Activated CD8-positive, alpha-beta memory T cell treated with anti-CD3 and anti-CD28 coated beads, Interleukin-2, amount 50 U/mL, for 4 hours (primary cell): ENCODE measurements at regions not wholly inside any gene's neighbourhood (a gene's known extent, or its start where the extent isn't known, plus 50 kb on each side); places are given as distances from the start of the nearest gene placed in this dataset.
"Not testable (repeated sequence)": the region's sequence is repeated elsewhere in the genome, so short reads cannot be mapped to it uniquely, and the experiment has no call there.

Source experiments
- DNase-seq: peaks from one replicate; pipeline ENCODE4 v3.0.0-alpha.2; 2020

DNA sequence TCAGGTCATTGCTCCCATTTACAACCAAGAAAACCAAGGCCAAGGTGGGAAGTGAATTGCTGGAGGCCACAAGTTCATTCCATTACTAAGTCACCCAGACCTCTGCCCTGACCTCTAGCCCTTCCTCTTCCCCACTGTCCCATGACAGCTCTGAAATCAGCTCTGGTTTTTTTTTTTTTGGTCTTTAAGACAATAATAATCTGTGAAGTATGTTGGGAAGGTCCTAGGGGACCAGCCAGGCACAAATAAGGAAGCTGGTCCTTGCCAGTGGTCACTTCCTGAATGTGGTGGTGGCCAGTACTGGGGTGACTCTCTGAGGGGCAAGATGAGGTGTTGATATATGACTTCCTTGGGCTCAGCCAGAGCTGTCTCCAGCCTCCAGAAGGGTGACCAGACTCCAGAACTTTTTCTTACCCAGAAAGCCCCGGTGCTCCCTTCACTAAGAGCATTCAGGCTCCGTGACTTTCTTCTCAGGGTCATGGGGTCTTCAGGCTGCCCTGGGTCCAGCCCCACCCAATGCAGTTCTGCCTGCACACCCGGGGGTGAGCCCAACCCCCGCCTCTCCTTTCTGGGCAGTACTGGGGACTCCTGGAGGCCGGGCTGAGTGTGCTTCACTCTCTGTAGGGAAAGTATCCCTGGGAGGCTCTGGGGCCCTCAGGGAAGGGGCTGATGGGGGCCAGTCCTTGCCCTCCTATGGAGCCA is 159.6 kb downstream of the PTPRU start:
- DNase-seq, result no peak

DNA sequence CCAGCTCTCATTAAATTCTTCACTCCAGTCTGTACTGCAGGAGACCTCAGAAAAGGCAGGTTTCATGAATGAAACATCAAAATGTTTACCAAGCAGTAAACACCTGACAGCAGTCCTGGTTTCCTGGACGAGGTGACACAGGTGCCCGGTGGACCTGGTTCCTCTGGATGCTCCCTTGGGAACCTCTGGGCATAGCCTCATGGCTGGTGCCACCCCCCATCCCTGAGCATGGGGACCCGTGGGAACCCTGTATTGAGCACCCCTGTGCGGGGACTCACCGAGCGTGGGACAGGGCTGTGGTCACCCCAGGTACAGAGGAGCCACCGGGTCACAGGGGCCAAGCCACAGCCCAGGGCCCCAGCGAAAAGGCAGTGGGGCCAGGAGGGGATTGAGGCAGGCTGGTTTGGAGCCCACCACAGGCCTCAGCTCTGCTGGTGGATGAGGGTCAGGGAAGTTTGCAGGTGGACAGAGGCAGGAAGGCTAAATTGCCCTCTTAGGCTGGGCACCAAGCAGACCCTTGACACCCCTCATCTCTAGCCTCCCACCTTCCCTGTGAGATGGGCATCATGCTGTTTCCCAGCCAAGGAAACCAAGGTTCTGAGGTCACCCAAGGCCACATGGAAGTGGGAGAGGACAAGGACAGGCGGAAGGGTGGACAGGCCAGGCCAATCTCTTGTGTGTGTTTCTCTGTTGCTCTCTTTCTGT is 158.4 kb downstream of the PTPRU start:
- no peak for DNase-seq

DNA sequence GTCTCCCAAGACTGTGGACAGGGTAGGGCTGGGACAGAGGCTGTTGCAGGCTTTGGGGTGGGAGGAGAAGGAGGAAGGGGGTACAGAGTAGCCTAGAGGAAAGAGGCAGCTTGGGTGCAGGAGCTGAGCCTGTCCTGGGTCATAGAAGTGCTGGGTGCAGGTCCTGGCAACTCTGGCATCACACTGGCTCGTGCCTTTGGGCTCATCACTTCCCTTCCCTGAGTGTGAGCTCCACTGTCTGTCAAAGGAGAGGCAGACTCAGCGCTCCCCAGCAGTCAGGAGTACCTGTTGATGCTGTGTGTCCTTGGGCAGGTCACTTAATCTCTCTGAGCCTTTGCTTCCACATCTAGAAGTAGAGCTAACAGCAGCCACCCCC is 157.1 kb downstream of the PTPRU start:
- DNase-seq, result no peak

DNA sequence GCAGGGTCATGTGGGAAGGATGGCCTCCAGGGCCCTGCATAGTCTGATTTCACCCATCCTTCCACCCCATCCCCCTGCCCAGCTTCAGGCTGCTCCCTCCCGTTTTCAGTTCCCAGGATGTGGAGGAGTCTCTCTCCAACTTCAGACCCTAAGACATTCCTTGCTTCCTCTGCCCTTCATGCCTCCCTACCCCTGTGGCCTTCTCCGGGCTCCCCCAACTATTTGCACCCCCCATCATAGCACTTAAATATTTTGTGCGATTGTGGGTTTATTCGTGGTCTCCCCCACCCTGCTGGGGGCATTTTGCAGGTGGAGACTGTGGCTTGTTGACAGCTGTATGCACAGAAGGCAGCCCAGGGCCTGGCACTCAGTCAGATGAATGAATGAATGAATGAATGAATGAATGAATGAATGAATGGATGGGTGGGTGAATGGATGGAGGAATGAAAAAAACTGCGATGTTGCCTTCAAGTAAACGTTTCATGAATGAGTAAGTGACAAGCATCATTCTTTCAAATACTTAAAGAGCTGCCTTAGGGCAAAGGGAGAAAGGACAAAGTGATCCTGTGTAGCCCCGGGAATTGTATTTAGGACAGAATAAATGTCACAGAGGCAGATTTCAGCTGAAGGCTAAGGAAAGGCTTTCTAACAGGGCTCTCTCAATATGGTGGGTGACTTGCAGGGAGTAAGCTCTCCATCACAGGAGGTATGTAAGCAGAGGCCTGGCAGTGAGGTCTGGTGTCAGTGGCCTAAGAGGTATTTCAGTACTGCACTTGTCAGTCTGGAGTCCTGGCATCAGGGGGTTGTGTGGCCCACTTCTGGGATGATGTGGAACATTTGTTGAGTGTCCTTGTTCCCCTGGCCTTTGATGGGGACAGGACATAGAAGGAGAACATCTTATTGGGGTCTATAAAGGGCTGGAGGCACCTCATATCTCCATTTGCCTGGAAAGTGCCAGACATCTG is 156.4 kb downstream of the PTPRU start:
- DNase-seq, result no peak

DNA sequence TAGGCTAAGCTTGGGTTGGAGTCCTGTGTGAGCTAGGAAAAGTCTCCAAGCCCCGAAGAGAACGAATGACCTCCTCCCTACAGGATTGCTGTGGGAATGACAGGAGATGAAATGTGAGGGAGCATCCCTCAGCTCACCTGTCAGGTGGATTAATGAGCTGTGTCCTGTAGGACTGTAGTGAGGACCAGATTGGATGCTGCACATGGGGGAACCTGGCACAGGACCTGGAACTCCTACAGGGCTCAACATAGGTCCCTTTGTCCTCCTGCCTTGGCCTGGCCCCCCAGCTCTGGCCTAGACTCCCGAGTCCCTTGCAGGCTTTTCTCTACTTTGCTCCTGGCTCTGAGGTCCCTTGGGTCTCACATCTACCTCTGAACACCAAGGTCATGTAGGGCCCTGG is 155.7 kb downstream of the PTPRU start:
- no peak for DNase-seq

DNA sequence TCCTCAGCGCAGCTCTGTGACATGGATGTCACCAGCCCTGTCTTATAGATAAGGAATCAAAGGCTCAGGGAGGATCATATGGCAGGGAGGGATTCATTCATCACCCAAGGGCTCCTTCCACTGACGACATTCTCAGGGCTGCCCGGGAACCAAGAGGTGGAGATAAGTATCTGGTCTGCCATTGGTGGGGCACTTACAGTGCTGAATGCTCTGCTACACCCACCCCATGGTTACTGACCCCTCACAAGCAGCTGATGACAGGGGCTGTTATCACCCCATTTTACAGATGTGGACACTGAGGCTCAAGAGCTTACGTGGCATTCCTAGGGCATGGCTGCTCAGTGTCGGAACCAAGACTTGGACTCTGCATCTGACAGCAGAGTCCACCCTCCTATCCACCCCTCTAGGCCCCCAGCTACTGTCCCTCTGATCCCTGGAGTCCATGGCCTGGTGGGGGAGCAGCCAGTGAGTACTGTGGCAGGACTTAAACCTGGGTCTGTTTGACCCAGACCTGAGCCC is 155.1 kb downstream of the PTPRU start:
- no peak for DNase-seq

DNA sequence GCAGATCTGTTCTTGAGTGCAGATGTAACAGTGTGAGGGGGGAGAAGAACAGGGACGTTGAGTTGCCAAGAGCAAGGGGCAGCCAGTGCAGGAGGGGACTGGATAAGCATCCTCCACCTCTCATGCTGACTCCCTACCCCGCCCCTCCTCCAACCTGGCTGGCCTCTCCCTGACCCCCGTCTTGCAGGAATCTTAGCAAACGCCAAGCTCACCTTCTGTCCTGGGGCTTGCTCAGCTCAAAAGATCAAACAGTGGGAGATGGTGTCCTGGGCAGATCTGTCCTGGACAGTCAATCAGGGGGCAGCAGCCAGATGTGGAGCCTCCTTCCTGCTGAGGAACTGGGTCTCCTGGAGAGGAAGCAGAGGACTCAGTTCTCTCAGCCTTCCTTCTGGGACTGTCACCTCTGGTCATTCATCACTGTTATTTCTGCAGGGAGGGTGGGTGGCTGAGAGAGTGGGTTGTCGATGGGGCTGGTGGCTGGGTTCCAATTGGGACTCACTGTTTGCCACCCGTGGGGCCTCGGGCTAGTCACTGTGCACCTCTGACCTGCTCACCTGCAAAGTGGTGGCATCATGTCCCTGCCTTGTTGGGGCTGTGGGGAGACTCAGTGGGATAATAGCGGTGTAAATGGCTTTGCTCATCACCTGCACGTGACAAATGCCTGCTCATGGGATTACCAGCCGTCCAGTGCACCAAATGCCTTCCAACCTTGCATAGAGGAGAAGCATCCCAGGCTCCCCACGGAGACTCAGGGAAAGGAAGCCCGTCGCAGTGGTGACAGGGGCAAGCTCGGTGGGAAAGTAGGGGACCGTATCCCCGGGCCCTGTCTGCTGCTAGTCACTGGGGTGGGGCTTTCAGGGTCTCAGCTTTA is 154.4 kb downstream of the PTPRU start:
- DNase-seq, result no peak

DNA sequence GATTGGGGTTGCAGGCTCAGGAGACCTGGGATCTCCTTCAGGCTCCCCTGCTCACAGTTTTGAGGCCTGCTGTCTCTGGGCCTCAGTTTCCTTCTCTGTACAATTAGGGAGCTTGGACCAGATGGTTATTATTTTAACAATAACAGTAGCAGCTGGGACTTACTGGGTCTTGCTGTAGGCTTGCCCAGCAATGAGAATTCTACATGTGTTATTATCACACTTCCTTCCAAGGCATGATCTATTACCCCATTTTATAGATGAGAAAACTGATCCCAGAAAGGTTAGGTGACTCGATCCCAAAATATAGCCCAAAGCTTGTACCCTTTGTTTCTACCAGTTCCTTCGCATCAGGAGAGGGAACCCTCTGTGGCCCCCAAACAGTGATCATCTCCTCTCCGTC is 153.8 kb downstream of the PTPRU start:
- DNase-seq, result no peak

DNA sequence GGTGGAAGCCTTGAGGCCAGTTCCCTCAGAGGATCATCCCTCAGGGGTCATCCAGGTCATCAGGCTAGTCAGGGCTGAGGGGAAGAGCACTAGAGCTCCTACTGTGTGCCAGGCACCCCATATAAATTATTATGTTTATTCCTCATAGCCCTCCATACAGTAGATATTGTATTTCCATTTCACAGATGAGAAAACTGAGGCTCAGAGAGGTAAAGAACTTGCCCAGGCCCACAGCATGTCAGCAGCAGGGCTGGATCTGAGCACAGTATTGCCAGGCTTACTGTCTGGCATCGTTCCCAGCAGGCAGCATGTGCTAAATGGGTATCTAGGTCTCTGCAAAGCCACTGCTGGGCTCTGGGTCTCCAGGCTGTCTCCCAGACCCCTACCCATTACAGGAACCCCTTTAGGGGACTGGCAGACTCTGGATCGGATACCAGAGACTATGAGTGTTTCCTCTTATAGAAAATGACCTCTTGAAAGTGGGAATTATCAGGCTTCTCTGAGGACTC is 153.3 kb downstream of the PTPRU start:
- no peak for DNase-seq

DNA sequence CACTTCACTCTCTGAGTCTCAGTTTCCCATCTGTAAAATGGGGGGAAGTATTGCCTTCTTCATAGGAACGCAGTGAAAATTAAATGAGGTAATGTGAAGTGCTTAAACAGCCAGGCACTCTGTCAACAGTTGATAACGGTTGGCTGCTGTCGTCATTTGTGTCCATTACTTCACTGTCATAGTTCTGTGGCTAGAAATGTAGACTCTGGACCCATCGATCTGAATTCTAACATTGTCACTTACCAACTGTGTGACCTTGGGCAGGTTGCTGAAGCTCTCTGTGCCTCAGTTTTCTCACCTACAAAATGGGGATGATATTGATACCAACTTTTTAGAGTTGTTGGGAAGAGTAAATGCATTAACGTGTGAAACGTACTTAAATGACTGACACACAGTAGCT is 152.6 kb downstream of the PTPRU start:
- DNase-seq, result no peak

DNA sequence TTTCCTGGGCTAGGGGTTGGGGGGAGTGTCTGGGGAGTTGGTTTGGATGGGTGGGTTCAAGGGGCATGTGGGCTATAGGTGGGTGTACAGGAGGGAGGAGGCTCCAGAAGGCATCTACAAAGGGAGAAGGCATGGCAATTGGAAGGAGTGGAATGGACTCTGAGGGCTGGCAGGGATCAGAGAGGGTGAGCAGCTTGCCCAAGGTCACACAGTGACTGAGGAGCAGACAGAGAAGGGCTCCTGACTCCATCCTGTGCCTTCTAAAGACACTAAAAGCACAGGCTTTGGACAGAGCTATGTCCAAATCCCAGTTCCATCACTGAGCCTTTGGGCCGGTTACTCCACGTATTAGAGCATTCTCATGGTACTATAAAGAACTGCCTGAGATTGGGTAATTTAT is 151.8 kb downstream of the PTPRU start:
- DNase-seq, result no peak

DNA sequence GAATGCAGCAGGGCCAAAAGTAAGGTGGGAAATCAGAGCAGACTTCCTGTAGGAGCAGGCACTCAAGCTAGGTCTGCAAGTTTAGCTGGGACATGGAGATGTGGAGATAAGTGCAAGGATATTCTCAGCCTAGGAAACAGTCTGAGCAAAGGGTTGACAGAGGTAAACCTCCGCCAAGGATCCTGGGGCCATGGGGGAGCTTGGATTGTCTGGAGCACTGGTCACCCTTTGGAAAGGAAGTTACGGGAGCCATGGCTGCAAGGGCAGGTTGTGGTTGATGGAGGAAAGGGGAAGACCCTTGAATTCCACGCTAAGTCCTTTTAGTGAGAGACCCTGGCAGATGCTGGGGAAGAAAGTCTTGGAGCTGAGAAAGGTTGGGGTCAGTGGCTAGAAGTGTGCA is 150.9 kb downstream of the PTPRU start:
- no peak for DNase-seq

DNA sequence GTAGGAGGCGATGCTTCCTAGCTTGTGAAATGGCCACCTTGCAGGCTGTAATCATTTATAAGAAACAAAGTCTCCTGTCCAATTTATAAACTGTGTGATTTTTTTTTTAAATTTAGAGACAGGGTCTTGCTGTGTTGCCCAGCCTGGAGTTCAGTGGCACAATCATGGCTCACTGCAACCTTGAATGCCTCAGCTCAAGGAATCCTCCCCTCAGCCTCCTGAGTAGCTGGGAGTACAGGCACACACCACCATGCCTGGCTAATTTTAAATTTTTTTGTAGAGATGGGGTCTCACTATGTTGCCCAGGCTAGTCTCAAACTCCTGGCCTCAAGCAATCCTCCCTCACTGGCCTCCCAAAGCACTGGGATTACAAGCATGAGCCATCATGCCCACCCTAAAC is 150.1 kb downstream of the PTPRU start:
- not testable (repeated sequence) for DNase-seq

DNA sequence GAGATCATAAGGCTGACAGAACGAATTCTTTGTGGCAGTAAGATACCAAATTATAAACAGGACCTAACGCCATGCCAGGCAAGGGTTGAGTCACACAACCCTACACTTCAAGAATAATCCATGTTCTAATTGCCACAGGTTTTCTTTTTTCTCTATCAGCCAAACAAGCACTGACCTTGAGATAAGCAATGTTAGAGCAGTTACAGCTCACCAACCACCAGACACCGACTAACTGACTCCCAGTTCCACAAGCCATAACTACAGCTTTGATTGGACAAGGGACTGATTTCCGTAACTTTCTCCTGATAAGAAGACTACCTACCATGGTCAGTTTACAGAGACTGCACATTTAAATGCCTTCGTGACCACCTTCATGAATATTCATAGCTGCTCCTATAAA is 149.6 kb downstream of the PTPRU start:
- DNase-seq, result no peak

DNA sequence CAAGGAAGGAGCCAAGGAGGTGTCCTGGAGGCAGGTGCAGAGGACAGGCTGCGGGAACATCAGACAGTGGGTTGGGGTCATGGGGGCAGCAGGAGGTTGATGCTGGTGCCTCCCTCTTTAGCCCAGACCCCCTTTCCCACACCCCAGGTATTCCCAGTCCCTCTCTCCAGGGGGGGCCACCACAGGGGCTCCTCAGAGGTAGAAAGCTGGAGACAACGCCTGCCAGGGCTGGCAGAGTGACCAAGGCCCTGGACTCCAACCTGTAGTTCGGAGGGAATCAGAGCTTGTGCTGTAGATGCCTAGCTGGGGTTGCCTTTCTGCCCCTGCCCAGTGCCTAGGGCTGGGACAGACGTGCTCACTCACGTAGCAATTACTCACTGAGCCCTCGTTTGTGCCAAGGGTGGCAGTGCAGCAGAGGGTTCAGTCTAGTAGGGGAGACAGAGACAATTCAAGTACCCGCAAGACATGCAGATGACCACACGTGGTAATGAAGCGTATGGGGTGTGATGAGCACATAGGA is 148.2 kb downstream of the PTPRU start:
- DNase-seq, result no peak

DNA sequence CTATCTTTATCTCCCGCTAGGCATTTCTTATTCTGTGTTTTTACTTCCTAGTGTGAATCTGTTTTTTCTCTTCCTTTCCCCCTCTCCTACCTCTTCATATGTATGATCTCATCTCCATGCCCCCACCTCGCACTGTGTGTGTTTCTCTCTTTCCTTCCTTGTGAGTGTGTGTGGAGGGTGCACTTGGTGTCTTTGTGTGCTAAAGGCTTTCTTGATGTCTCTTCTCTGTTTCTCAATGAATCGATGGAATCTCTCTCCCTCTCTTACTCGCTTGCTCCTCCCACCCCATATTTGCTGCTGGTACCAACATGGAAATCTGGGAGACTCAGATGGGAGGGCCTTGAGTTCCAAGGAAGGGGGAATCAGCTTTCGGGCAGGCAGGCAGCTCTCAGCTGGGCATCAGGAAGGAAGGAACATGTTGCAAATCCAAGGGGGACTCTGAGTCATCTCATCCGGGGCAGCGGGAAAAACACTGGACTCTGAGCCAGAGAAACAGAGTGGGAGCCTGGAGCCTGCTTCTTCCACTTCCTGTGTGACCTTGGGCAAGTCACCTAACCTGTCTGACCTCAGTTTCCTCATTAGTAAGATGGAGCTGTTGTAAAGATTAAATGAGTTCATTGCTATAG is 147.5 kb downstream of the PTPRU start:
- DNase-seq, result no peak

DNA sequence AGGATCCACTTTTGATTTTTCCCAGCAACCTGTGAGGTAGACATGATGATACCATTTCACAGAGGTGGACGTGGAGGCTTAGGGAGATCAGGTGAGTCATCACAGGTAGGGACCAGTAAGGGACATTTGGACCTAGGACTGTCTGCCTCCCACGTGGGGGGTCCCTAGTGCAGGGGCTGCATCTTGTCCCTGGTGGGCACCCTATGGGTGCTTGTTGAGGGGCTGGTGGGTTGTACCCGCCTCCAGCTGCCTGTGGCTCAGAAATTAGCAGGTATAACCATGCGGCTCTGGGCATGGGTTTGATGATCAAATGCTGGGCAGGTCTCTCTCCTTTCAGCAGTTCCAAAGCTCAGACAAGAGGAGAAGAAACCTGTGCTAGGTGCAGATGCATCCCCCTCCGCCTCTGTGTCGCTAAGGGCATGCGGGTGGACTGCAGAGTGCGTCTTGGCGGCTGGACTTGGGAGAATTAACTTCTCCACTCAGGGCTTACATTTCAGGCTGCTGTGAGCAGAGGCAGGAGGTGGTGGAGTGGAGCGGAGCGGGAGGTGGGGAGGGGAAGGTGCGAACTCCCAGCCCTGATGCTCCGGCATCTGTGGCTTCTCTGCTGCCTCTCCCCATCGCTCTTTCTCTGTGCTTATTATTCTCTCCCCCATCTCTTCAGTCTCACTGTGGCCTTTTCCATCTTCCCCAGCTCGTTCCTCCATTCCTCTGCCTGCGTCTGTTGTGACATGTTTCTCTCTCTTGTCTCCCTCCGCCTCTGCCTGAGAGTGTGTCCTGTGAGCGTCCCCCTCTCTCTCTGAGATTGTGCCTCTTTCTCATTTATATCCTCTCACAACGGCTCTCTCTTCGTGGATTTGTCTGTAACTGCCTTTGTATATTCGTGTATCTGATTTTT is 146.8 kb downstream of the PTPRU start:
- DNase-seq, result no peak

DNA sequence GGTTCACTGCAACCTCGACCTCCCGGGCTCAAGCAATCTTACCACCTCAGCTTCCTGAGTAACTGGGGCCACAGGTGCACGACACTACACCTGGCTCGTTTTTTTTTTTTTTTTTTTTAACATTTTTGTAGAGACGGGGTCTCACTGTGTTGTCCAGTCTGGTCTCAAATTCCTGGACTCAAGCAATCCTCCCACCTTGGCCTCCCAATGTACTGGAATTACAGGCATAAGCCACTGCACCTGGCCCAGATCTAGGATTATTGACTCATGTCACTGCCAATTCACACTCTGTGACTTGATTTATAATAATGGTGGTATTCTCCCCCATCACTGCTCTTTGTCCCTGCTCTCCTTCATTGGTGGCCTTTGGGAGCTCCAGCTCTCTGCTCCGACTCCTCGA is 145.1 kb downstream of the PTPRU start:
- DNase-seq, result no peak

DNA sequence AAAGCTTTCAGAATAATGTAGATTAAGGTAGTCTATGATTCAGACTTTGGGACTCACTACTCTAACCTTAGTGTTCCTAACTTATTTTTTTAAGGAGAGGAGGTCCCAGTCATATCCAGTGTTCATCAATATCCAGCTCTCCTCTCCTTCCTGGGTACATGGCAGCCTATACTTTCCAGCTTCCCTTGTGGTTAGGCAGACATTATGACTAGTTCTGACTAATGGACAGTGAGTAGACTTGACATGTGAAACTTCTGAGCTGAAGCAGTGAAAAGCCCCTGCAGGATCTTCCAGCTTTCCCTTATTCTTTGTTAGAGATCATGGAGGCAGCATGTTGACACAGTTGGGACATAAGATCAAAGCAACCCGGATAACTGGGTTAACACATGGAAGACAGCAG is 144.2 kb downstream of the PTPRU start:
- DNase-seq, result no peak

DNA sequence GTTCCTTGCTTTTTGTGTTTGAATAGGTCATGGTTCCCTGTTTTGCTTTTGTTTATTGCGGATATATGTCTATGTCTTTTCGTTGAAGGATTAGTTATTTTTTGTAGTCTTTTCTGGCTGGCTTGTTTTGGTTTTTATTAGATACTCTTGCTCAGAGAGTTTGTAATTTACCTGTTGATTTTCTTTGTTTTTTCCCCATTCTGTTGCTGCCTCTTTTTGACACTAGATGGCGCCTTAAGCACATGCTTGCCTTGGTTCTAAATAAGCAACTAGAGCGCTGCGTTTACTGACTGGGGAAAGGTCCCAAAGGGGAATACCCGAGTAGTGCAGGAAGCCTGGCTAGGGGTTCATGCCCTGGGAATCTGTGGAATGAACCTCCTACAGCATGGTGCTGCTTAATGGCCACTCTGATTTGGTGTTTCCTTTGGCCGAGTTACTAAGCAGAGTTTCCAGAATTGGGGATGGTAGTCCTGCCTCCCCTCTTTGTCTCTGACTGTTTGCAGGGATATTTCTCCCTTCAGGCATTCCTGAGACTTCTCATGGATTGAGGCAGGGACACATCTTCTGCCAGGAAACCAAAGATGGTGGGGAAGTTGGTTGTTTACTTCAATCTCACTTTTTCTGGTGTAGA is 143.2 kb downstream of the PTPRU start:
- DNase-seq, result no peak
